ENCODE measurements at regions not wholly inside any gene's neighbourhood (a gene's known extent, or its start where the extent isn't known, plus 50 kb on each side); places are given as distances from the start of the nearest gene placed in this dataset.

DNA sequence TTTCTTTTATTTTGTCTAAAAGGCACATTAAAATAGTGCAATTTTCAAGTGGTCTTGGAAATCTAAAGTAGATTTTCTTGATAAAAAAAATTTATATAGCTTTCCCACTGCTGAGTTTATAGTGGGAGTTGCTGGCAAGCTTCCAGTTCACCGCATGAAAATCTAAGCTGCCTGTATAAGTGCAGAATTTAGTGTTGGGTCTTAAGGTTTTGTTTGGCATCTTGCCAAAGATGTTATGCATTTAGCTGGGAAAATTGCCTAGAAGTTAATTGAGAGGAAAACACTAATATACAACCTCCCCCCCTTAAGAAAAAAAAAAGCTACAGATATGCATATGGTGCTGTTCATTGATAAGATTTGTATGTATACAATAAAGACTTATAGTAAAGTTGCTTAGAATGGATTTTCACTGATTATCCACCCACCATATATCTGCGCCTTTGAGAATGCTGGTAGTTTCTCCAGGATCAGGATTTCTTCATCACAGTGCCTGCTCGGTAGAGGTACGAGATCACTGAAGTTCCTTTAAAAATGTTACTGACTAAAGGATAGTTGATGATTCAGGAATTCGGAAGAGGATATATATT is 803.2 kb upstream of the POU3F3 start:
- no CpG with 5 or more reads among the region's 5 CpGs for WGBS, 2 experiments (ENCODE audit: insufficient coverage in 2 of 2)
- Histone ChIP-seq H3K27ac (ENCODE audit: low read depth, low read length, severe bottlenecking) (no peak overlapping the region), H3K9me3 (ENCODE audit: control insufficient read depth, low read length) (no peaks in the 10 kb centered on the region), H3K4me3 (ENCODE audit: extremely low read depth, insufficient read depth, low read length, poor library complexity, severe bottlenecking) (no peak overlapping the region), H3K36me3 (ENCODE audit: control insufficient read depth, insufficient read depth, low read length) (no peaks in the 10 kb centered on the region), H3K4me1 (ENCODE audit: control insufficient read depth, insufficient read depth, low read length, poor library complexity, severe bottlenecking) (no peaks in the 10 kb centered on the region)

DNA sequence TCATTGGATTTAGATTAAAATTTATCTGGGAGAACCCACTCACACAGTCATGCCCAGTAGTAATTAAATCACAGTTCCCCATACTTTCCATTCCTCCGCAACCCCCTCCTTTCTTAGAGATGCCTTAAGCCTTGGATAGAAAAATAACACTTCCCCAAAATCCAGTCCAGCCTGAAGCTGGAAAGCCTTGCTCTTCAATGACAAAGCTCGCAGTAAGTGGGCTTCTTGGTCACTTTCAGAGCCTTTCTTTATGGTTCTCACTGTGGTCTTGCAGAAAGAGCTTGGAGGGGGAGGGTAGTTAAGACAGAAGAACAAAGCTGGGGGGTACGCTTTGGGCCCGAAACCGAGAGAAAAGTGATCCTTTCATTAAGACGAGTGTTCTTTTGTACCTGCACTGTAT is 802.1 kb upstream of the POU3F3 start:
- no peaks in the 10 kb centered on the region for H3K9me3 ChIP-seq (ENCODE audit: control insufficient read depth, low read length)
- H3K4me1 ChIP-seq (ENCODE audit: control insufficient read depth, insufficient read depth, low read length, poor library complexity, severe bottlenecking) = no peaks in the 10 kb centered on the region
- whole genome bisulfite sequencing, 2 experiments (ENCODE audit: insufficient coverage in 2 of 2) = 88 to 98% methylated on average over 5 to 6 of the region's 6 CpGs
- H3K27ac ChIP-seq (ENCODE audit: low read depth, low read length, severe bottlenecking) = no peak overlapping the region
- H3K36me3 ChIP-seq (ENCODE audit: control insufficient read depth, insufficient read depth, low read length) = no peaks in the 10 kb centered on the region
- H3K4me3 ChIP-seq (ENCODE audit: extremely low read depth, insufficient read depth, low read length, poor library complexity, severe bottlenecking) = no peak overlapping the region

DNA sequence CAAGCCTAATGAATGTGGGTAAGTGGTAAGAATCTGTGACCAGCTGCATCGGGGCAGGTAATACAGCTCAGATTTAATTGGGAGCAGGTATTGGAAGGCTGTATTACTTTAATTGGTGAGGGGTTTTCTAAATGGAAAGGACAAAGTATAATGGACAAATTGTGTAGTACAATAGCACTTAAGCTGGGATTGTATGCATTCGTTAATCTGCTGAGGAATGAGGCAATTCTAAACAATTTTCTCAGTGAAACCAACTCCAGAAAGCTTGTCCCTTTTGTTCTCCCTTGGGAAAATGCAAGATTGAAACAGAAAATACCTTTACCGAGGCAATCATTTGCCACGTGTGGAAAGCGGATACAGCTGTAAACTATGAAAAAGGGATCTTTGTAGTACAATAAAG is 801.6 kb upstream of the POU3F3 start:
- no peak overlapping the region for H3K4me3 ChIP-seq (ENCODE audit: extremely low read depth, insufficient read depth, low read length, poor library complexity, severe bottlenecking)
- H3K27ac ChIP-seq (ENCODE audit: low read depth, low read length, severe bottlenecking) = no peak overlapping the region
- H3K9me3 ChIP-seq (ENCODE audit: control insufficient read depth, low read length) = no peaks in the 10 kb centered on the region
- H3K4me1 ChIP-seq (ENCODE audit: control insufficient read depth, insufficient read depth, low read length, poor library complexity, severe bottlenecking) = peaks cover 4% of the 10 kb centered on the region
- WGBS, 2 experiments (ENCODE audit: insufficient coverage in 2 of 2) = 86 to 95% methylated on average over 4 to 5 of the region's 5 CpGs
- H3K36me3 ChIP-seq (ENCODE audit: control insufficient read depth, insufficient read depth, low read length) = no peaks in the 10 kb centered on the region

DNA sequence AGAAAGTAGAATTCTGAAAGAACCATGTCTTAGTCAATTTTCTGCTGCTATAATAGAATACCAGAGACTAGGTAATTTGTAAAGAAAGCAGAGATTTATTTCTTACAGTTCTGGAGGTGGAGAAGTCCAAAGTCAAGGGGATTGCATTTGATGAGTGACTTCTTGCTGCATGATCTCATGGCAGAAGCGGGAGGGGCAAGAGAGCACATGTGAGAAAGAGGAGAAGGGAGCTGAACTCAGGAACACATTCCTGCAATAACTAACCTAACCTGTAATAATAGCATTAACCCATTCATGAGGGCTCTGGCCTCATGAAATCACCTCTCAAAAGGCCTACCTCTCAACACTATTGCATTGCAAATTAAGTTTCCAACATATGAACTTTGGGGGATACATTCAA is 797.5 kb upstream of the POU3F3 start:
- H3K36me3 ChIP-seq (ENCODE audit: control insufficient read depth, insufficient read depth, low read length) = no peaks in the 10 kb centered on the region
- 100% methylated on average over 1 of the region's 1 CpG; no CpG with 5 or more reads in 1 of the 2 experiments for WGBS, 2 experiments (ENCODE audit: insufficient coverage in 2 of 2)
- no peak overlapping the region for H3K27ac ChIP-seq (ENCODE audit: low read depth, low read length, severe bottlenecking)

DNA sequence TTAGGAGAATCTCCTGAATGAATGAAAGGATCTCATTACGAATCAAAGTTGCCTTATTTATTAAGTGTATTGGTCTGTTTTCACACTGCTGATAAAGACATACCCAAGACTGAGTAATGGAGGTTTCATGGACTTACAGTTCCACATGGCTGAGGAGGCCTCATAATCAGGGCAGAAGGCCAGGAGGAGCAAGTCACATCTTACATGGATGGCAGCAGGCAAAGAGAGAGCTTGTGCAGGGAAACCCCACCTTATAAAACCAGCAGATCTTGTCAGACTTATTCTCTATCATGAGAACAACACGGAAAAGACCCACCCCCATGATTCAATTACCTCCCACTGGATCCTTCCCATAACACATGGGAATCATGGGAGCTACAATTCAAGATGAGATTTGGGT is 785.2 kb upstream of the POU3F3 start:
- no CpG with 5 or more reads among the region's 2 CpGs for WGBS, 2 experiments (ENCODE audit: insufficient coverage in 2 of 2)
- Histone ChIP-seq H3K27ac (ENCODE audit: low read depth, low read length, severe bottlenecking) (no peak overlapping the region), H3K4me3 (ENCODE audit: extremely low read depth, insufficient read depth, low read length, poor library complexity, severe bottlenecking) (no peak overlapping the region), H3K36me3 (ENCODE audit: control insufficient read depth, insufficient read depth, low read length) (no peaks in the 10 kb centered on the region), H3K4me1 (ENCODE audit: control insufficient read depth, insufficient read depth, low read length, poor library complexity, severe bottlenecking) (no peaks in the 10 kb centered on the region), H3K9me3 (ENCODE audit: control insufficient read depth, low read length) (no peaks in the 10 kb centered on the region)

More for the DNA sequence above, 797.5 kb upstream of the POU3F3 start:
- no peak overlapping the region for H3K4me3 ChIP-seq (ENCODE audit: extremely low read depth, insufficient read depth, low read length, poor library complexity, severe bottlenecking)
- H3K4me1 ChIP-seq (ENCODE audit: control insufficient read depth, insufficient read depth, low read length, poor library complexity, severe bottlenecking) = peaks cover 10% of the 10 kb centered on the region
- no peaks in the 10 kb centered on the region for H3K9me3 ChIP-seq (ENCODE audit: control insufficient read depth, low read length)

DNA sequence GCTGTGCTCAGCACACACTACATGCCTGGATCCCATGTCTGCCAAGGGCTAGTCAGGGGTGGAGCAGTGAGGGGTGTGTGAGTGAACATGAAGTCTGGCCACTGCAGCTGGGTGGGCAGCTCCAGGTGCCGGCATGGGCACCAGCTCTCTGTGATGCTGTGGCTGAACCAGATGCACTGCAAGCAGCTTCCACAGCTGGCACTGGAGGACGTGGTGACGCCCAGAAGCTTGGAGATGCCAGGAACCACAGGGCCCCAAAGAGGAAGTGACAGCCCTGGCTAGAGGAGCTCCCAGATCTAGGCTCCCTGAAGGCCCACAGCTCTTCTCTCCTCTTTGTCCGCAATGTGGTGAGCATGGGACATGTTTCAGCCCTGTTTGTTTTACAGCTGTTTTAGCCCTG is 776.3 kb upstream of the POU3F3 start:
- H3K4me1 ChIP-seq (ENCODE audit: control insufficient read depth, insufficient read depth, low read length, poor library complexity, severe bottlenecking) = no peaks in the 10 kb centered on the region
- H3K36me3 ChIP-seq (ENCODE audit: control insufficient read depth, insufficient read depth, low read length) = no peaks in the 10 kb centered on the region
- no peak overlapping the region for H3K27ac ChIP-seq (ENCODE audit: low read depth, low read length, severe bottlenecking)
- 85 to 90% methylated on average over 3 to 4 of the region's 4 CpGs for WGBS, 2 experiments (ENCODE audit: insufficient coverage in 2 of 2)
- H3K4me3 ChIP-seq (ENCODE audit: extremely low read depth, insufficient read depth, low read length, poor library complexity, severe bottlenecking) = no peak overlapping the region
- no peaks in the 10 kb centered on the region for H3K9me3 ChIP-seq (ENCODE audit: control insufficient read depth, low read length)

DNA sequence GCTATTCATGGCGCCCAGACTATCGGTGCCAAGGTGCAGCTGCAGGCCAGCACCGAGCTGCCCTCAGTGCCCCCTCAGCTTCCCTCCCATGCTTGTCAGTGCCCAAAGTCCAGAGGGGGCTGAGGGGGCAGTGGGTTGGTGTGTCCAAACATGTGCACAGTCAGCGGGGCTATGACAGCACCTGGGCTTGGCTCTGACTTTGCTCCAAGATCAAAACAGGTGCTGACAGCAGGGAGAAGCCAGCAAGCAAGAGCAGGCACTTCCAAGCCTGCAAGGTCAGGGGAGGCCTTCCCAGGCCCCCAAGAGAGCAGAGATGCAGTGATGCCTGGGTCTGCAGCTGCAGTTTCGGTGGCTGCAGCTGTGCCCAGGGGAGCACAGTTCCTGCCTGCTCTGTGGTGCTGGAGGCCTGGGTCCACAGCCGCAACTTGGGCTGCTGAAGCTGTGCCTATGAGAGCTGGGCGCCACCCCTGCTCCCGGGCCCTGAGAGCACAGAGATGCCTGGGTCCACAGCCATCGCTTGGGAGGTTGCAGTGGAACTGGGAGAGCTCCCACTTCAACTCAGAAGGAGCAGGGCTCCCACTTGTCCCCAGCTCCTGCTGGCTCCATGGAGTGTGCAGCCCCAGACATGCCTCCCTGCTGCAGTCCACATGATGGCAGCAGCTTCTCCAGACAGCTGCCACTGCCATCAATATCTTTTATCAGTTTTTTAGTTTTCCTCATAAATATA is 775.3 kb upstream of the POU3F3 start:
- Histone ChIP-seq H3K4me3 (ENCODE audit: extremely low read depth, insufficient read depth, low read length, poor library complexity, severe bottlenecking) (no peak overlapping the region), H3K36me3 (ENCODE audit: control insufficient read depth, insufficient read depth, low read length) (no peaks in the 10 kb centered on the region), H3K27ac (ENCODE audit: low read depth, low read length, severe bottlenecking) (no peak overlapping the region), H3K9me3 (ENCODE audit: control insufficient read depth, low read length) (no peaks in the 10 kb centered on the region), H3K4me1 (ENCODE audit: control insufficient read depth, insufficient read depth, low read length, poor library complexity, severe bottlenecking) (no peaks in the 10 kb centered on the region)
- WGBS, 2 experiments (ENCODE audit: insufficient coverage in 2 of 2) = 87 to 91% methylated on average over 7 of the region's 9 CpGs

DNA sequence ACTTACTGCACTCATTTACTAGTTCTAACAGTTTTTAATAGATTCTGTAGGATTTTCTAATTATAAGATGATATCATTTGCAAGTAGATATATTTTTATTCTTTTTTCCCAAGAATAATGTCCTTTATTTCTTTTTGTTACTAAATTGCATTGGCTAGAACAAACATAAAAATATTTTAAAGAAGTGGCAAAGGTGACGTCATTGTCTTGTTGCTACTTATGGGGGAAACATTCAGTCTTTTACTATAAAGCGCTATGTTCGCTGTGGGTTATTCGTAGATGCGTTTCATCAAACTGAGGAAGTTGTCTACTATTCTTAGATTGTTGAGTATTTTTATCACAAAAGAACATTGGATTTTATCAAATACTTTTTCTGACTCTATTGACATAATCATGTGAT is 765.2 kb upstream of the POU3F3 start:
- 100% methylated on average over 4 of the region's 5 CpGs; no CpG with 5 or more reads in 1 of the 2 experiments for WGBS, 2 experiments (ENCODE audit: insufficient coverage in 2 of 2)

DNA sequence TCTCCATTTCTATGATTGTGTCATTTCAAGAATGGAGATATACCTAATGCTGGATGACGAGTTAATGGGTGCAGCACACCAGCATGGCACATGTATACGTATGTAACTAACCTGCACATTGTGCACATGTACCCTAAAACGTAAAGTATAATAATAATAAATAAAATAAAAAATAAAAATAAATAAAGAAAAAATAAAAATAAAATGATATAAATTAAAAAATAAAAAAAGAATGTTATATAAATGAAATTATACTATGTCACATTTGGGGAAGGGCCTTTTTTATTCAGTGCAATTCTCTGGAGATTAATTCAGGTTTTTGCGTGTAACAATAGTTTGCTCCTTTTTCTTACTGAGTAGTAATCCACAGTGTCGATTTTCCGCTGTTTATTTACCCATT is 763.5 kb upstream of the POU3F3 start:
- H3K4me3 ChIP-seq (ENCODE audit: extremely low read depth, insufficient read depth, low read length, poor library complexity, severe bottlenecking) = no peak overlapping the region
- H3K9me3 ChIP-seq (ENCODE audit: control insufficient read depth, low read length) = no peaks in the 10 kb centered on the region
- 60% methylated on average over 1 of the region's 6 CpGs; no CpG with 5 or more reads in 1 of the 2 experiments for WGBS, 2 experiments (ENCODE audit: insufficient coverage in 2 of 2)

More for the DNA sequence above, 765.2 kb upstream of the POU3F3 start:
- H3K4me3 ChIP-seq (ENCODE audit: extremely low read depth, insufficient read depth, low read length, poor library complexity, severe bottlenecking) = no peak overlapping the region
- no peaks in the 10 kb centered on the region for H3K9me3 ChIP-seq (ENCODE audit: control insufficient read depth, low read length)
- H3K36me3 ChIP-seq (ENCODE audit: control insufficient read depth, insufficient read depth, low read length) = no peaks in the 10 kb centered on the region
- no peaks in the 10 kb centered on the region for H3K4me1 ChIP-seq (ENCODE audit: control insufficient read depth, insufficient read depth, low read length, poor library complexity, severe bottlenecking)
- no peak overlapping the region for H3K27ac ChIP-seq (ENCODE audit: low read depth, low read length, severe bottlenecking)

DNA sequence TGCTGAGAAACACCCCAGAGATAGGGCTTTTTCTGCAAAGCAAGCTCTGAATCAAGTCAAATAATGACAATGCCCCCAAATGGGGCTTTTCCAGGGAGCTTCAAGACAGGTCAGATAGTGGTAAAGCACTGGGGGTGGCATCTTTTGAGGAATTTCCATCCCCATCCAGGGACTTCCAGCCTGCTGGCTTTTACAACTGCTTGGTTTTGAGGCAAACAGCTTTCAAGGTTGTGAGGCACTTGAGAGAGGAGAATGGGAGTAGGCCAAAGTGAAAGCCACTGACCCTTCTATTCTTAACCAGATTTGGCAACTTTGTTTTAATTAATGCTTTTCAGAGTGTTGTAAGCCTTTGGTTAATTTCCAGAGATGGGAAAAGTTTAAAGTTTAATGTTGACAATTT is 762.0 kb upstream of the POU3F3 start:
- H3K27ac ChIP-seq (ENCODE audit: low read depth, low read length, severe bottlenecking) = no peak overlapping the region

More for the DNA sequence above, 763.5 kb upstream of the POU3F3 start:
- Histone ChIP-seq H3K4me1 (ENCODE audit: control insufficient read depth, insufficient read depth, low read length, poor library complexity, severe bottlenecking) (no peaks in the 10 kb centered on the region), H3K36me3 (ENCODE audit: control insufficient read depth, insufficient read depth, low read length) (no peaks in the 10 kb centered on the region), H3K27ac (ENCODE audit: low read depth, low read length, severe bottlenecking) (no peak overlapping the region)

DNA sequence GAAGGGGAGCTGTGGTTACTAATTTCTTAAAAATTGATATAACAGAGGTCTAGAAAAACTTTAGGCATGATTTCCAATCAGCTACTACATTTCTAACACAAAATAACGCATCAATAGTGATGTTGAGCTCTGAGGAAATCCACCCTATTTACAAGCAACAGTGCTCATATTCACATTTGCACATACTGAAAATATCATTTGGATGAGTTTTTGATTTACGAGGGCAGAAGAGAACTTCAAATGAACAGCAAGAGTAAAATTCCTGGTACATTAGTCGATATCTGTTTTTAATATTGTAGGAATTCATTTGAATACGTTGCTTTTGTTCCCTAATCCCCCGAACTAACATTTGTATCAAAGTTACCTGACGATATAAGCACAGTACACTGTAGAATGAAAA is 761.0 kb upstream of the POU3F3 start:
- Histone ChIP-seq H3K36me3 (ENCODE audit: control insufficient read depth, insufficient read depth, low read length) (no peaks in the 10 kb centered on the region), H3K4me1 (ENCODE audit: control insufficient read depth, insufficient read depth, low read length, poor library complexity, severe bottlenecking) (no peaks in the 10 kb centered on the region), H3K4me3 (ENCODE audit: extremely low read depth, insufficient read depth, low read length, poor library complexity, severe bottlenecking) (no peak overlapping the region), H3K27ac (ENCODE audit: low read depth, low read length, severe bottlenecking) (no peak overlapping the region), H3K9me3 (ENCODE audit: control insufficient read depth, low read length) (no peaks in the 10 kb centered on the region)
- WGBS, 2 experiments (ENCODE audit: insufficient coverage in 2 of 2) = 96% methylated on average over 3 of the region's 6 CpGs; no CpG with 5 or more reads in 1 of the 2 experiments

More for the DNA sequence above, 762.0 kb upstream of the POU3F3 start:
- Histone ChIP-seq H3K4me3 (ENCODE audit: extremely low read depth, insufficient read depth, low read length, poor library complexity, severe bottlenecking) (no peak overlapping the region), H3K36me3 (ENCODE audit: control insufficient read depth, insufficient read depth, low read length) (no peaks in the 10 kb centered on the region), H3K9me3 (ENCODE audit: control insufficient read depth, low read length) (no peaks in the 10 kb centered on the region), H3K4me1 (ENCODE audit: control insufficient read depth, insufficient read depth, low read length, poor library complexity, severe bottlenecking) (no peaks in the 10 kb centered on the region)
